IPS-18c (cell line): ENCODE measurements at regions not wholly inside any gene's neighbourhood (a gene's known extent, or its start where the extent isn't known, plus 50 kb on each side); places are given as distances from the start of the nearest gene placed in this dataset.
"Not testable (repeated sequence)": the region's sequence is repeated elsewhere in the genome, so short reads cannot be mapped to it uniquely, and the experiment has no call there.

Experiments
- H3K4me3 ChIP-seq: 2 replicates; pipeline ENCODE4 v1.7.0; 2013; ENCODE audit warnings: low read depth, mild to moderate bottlenecking, low read length, moderate library complexity; ENCODE audit not compliant: insufficient read depth
- H3K9me3 ChIP-seq: one replicate; pipeline ENCODE4 v1.6.1; 2013; ENCODE audit warnings: mild to moderate bottlenecking, low read length, moderate library complexity; ENCODE audit not compliant: control insufficient read depth, insufficient read depth

- Histone ChIP-seq H3K9me3 (no peaks in the 10 kb centered on the region), H3K4me3 (no peak overlapping the region)
Observed at GRCh38 chr12:59069516-59069915, 149.2 kb upstream of the LRIG3 start.

- no peak overlapping the region for H3K4me3 ChIP-seq
- H3K9me3 ChIP-seq: no peaks in the 10 kb centered on the region
Observed at GRCh38 chr12:59068436-59068835, 148.1 kb upstream of the LRIG3 start.

GRCh38 chr12:59067083-59067482, 146.8 kb upstream of the LRIG3 start:
- Histone ChIP-seq H3K4me3 (no peak overlapping the region), H3K9me3 (no peaks in the 10 kb centered on the region)

GRCh38 chr12:59066445-59066844, 146.1 kb upstream of the LRIG3 start:
- H3K9me3 ChIP-seq: no peaks in the 10 kb centered on the region

GRCh38 chr12:59059088-59059935, 139.0 kb upstream of the LRIG3 start:
- H3K4me3 ChIP-seq: no peak overlapping the region
- no peaks in the 10 kb centered on the region for H3K9me3 ChIP-seq

More at GRCh38 chr12:59066445-59066844, 146.1 kb upstream of the LRIG3 start:
- H3K4me3 ChIP-seq: no peak overlapping the region

GRCh38 chr12:59056966-59057365, 136.7 kb upstream of the LRIG3 start:
- H3K4me3 ChIP-seq: no peak overlapping the region
- H3K9me3 ChIP-seq: no peaks in the 10 kb centered on the region

- Histone ChIP-seq H3K4me3 (no peak overlapping the region), H3K9me3 (no peaks in the 10 kb centered on the region)
Observed at GRCh38 chr12:59055204-59055860, 135.0 kb upstream of the LRIG3 start.

GRCh38 chr12:59053266-59053899, 133.1 kb upstream of the LRIG3 start:
- not testable (repeated sequence) for H3K4me3 ChIP-seq, H3K9me3 ChIP-seq

- Histone ChIP-seq H3K4me3 (no peak overlapping the region), H3K9me3 (no peaks in the 10 kb centered on the region)
Observed at GRCh38 chr12:59046763-59047534, 126.6 kb upstream of the LRIG3 start.

- Histone ChIP-seq H3K9me3 (no peaks in the 10 kb centered on the region), H3K4me3 (no peak overlapping the region)
Observed at GRCh38 chr12:59044791-59045190, 124.5 kb upstream of the LRIG3 start.

GRCh38 chr12:59041241-59042121, 121.2 kb upstream of the LRIG3 start:
- Histone ChIP-seq H3K4me3 (no peak overlapping the region), H3K9me3 (no peaks in the 10 kb centered on the region)

- no peaks in the 10 kb centered on the region for H3K9me3 ChIP-seq
- no peak overlapping the region for H3K4me3 ChIP-seq
Observed at GRCh38 chr12:59040656-59041055, 120.4 kb upstream of the LRIG3 start.

GRCh38 chr12:59040043-59040442, 119.7 kb upstream of the LRIG3 start:
- H3K4me3 ChIP-seq: no peak overlapping the region
- H3K9me3 ChIP-seq: no peaks in the 10 kb centered on the region

- Histone ChIP-seq H3K9me3 (no peaks in the 10 kb centered on the region), H3K4me3 (no peak overlapping the region)
Observed at GRCh38 chr12:59039005-59039404, 118.7 kb upstream of the LRIG3 start.

- H3K4me3 ChIP-seq: no peak overlapping the region
- H3K9me3 ChIP-seq: no peaks in the 10 kb centered on the region
Observed at GRCh38 chr12:59036973-59037762, 116.9 kb upstream of the LRIG3 start.

GRCh38 chr12:59036347-59036746, 116.0 kb upstream of the LRIG3 start:
- Histone ChIP-seq H3K4me3 (no peak overlapping the region), H3K9me3 (no peaks in the 10 kb centered on the region)
